Jurkat, Clone E6-1 (cell line): ENCODE measurements at regions not wholly inside any gene's neighbourhood (a gene's known extent, or its start where the extent isn't known, plus 50 kb on each side); places are given as distances from the start of the nearest gene placed in this dataset.

Source experiments
- DNase-seq: peaks from one replicate; pipeline ENCODE4 v3.0.0-alpha.2; 2011; ENCODE audit warnings: low read depth, low spot score
- H3K4me3 ChIP-seq: 2 replicates; pipeline ENCODE4 v1.5.1; 2011; ENCODE audit warnings: mild to moderate bottlenecking, low read length, control low read depth, moderate library complexity

DNA sequence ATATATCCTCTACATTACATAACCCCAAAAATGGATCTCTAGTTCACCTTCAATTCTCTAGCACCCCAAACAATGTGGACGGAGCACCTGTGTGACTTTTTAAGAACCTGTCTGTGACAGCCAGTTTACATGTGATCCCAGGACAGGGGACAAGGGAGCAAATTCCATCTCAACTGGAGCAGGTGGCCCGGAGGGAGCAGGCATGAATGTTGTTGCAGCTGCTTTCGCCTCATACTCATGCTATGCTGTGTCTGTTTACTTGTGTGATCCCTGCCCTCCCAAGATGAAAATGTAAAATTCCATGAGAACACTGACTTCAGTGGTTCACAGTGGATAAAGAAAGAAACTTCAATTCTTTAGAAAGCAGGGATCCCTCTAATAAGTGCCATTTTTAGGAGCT is 600.3 kb downstream of the CDH26 start:
- no peak overlapping the region for H3K4me3 ChIP-seq
- DNase-seq: no peak

DNA sequence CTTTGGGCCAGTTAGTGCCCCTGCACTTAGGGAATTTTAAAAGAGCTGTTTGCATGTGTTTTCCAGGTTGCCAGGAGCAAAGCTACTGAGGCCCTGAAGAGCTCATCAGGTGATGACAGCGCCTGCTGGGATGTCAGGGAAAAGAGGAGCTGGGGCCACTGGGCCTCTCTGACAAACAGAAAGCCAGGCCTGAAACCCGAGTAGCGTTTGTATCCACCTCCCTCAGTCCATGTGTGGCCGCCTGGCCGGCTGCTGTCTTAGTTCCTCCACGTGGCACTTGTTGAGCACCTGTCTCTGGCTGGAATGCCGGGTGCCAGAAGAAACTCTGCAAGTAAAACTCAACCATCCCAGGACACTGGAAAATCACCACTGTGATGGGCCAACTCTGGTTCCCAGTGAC is 601.2 kb downstream of the CDH26 start:
- DNase-seq: no peak
- no peak overlapping the region for H3K4me3 ChIP-seq

DNA sequence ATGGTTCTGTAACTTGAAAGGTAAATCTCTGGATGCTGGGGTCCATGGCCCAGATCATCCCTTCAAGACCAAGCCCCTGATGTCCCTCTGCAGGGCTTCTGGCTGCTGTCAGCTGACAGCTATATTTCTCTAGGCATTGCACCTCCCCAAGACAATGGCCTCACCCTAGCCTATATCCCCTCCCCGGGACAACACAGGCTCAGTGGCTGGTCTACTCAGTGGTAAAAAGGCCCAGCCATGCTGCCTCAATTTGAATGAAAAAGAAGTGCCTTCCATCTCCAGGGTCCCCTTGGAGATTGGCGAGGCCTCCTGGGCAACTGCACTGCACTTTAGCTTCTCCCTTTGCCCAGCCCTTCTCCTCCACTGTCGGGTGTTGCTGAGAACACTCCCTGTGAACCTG is 602.8 kb downstream of the CDH26 start:
- no peak overlapping the region for H3K4me3 ChIP-seq
- no peak for DNase-seq

DNA sequence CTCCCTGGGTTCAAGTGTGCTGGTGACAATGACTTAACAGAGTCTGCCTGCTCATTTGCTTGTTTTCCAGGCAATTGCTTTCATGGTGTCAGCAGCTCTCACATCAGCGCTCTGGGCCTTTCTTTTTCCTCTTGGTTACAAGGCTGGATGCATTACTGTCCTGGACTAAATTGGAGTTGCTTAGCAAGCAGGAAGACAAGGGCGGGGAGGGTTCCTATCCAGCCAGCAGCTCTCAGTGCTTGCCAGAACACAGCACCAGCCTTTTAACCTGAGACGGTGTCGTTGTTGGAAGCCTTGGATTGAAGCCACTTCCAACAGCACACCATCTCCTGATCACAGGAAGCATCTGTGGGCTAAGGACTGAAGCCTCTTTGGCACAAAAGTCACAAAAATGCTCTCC is 606.9 kb downstream of the CDH26 start:
- H3K4me3 ChIP-seq: no peak overlapping the region
- no peak for DNase-seq

DNA sequence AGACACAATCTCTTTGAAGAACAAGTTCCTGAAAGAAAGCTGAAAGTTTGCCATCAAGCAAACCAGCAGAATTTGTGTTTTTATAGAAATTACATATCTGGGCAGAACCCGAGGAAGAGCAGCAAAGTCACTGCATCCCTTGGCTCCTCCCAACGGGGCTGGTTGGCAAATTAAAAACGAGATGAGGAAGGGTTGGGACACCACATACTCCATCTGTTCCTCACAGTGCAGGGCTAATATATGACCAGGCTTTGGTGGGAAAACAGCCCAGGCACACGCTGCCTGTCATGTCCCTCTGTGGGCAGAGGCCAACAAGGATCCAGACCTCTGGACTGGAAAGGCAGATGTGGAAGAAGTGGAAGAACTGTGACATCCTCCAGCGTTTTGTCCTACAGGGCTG is 607.3 kb downstream of the CDH26 start:
- H3K4me3 ChIP-seq: no peak overlapping the region
- no peak for DNase-seq

DNA sequence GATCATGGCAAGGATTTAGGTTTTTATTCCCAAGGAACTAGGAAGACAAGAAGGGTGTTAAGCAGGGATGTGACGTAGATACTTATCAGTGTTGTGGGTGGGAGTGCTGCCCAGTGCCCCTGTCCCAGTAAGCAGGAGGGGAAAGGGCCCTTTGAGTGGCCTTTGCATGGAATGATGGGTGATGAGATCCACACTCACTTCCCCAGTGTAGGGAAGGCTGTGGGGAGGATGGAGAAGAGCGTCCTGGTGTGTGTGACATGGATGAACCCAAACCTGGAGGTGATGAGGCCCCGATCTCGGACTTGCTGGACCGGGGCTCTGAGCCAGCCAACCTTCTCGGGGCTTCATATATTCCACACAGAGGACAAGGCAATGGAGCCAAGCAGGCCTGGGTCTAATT is 610.9 kb downstream of the CDH26 start:
- DNase-seq: no peak
- H3K4me3 ChIP-seq: no peak overlapping the region

DNA sequence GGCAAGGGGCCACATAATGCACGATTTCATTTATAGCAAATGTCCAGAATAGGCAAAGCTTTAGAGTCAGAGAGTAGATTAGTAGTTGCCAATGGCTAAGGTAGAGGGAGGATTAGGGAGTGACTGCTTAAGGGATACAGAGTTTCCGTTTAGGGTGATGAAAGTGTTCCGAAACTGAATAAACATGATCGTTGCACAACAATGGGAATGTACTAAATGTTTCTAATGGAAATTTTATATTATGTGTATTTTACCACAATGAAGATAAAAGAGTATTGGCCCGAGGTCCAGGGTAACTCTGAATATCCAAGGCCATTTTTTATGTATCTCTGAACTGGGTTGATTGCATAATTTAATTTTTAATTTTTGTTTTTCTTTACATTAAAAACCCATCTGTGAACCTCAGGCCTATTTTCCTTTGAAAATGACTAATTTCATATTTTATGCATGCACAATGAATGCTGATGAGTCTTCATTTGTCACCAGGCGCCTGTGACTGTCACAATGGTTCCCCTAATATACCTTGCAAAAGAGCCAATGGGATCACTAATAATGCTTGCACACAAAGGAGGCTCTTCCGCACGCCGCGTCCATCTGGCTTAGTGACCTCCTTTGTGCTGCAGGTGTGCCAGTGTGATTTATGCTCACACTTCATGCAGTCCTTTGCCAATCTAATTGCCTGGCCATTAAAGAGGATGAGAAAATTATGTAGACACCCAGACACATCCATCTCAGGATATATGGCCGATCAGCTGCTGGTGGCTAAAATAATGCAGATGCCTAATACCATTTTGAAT is 612.5 kb downstream of the CDH26 start:
- no peak for DNase-seq
- no peak overlapping the region for H3K4me3 ChIP-seq

DNA sequence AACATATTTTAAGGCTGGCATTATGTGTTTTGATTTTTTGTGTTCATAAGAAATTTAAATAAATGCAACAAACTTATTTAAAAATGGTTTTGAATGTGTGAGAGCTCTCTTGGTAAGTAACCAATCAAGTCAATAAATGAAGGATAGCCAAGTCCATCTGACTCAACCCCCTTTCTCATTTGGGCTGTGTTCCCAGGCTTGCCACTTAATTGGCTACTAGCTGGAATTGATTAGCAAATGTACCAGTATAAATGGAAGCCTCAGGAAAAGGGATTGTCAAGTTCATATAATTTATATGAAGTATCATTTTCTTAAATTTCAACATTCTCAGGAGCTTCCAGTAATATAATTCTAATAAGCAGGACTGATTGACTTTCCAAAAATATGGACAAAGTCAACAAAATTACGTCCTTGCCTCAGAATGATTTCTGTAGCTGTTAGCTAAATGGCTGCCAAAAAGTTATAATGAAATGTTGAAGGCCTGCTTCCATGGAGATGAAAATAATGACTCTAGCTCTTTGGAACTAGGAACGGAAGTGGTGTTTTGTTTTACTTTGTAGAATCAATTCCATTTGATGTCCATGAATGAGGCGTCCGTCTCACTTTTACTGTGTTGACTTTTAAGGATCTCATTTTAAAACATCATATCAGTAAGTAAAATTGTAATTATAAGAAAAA is 614.9 kb downstream of the CDH26 start:
- no peak for DNase-seq
- H3K4me3 ChIP-seq: no peak overlapping the region

DNA sequence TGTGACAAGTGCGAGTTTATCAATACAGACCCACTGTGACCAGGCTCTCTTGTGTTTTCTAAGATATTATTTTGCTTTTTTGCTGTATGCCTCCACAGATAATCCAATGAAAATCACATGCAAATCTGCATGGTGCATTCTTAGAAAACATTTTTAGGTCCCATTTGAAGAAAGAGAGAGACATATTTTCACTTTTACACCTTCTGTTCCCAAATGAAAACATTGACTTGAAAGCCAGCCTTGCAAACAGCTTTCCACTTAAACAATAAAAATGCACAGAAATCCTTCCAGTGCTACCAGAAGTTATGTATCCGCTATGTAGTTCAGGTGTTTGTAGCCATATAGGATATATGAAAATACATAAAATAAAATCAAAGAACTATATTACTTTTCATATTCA is 618.0 kb downstream of the CDH26 start:
- no peak for DNase-seq
- no peak overlapping the region for H3K4me3 ChIP-seq

DNA sequence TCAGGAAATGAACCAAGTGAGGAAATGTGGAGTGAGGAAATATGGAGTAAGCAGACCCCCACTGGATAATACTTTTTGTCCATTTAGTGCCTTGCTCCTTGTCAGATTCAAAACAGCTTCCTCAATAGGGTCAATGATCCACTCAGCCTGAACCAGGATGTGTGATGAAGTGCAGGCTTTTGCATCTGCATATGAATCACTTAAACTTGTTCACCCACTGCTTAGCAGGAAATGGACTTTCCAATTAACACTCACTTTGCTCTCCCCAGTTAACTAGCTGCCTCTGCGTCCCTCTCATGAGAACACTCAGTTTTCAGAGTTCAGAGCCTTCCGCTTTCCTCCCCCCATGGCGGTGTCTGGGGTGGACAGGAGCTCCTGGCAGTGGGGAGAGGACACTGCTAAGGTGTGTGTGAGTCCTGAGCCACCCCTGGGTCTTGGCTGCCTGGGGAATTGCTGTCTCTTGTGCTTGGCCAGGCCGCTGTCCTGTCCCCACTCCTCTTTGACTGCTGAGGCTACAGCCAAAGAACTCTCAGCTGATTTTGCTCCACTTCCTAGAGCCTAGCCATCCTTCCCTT is 621.8 kb downstream of the CDH26 start:
- peak; percentile 10 for DNase-seq
- no peak overlapping the region for H3K4me3 ChIP-seq

DNA sequence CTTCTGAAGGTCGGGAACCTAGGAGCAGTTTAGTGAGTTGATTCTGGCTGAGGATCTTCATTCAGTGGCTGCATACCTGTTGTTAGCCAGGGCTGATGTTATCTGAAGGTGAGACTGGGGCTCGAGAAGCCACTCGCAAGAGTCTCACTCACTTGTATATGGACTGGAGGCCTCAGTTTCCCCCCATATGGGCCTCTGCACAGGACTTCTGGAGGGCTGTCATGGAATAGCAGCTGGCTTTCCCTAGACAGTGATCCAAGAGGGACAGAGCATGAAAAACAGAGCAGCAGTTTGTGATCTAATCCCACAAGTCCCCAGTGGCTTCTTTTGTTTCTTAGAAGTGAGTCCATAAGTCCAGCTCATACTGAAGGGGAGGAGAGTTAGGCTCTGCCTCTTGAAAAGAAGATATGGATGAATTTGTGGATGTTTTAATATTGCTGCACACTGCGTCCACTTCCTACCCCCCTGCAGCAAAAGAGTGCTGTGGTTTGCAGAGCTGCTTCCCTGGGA is 623.4 kb downstream of the CDH26 start:
- no peak overlapping the region for H3K4me3 ChIP-seq
- no peak for DNase-seq

DNA sequence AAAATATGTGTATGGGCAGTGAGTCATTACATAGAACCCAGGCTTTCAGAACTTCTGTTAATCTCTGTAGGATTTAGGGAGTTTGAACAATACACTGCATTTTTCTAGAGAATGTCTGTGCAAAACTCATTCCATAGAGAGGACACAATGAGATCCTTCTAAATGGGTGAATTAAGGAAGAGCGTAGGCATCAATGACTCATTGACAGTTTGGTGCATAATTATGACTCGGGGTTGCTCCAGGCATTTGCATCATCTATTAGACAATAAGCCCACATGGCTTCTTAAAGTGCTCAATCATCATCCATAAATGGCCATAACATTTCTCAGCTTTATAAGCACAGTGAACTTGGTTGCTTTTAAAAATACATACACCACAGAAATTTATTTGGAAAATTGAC is 625.5 kb downstream of the CDH26 start:
- no peak for DNase-seq

DNA sequence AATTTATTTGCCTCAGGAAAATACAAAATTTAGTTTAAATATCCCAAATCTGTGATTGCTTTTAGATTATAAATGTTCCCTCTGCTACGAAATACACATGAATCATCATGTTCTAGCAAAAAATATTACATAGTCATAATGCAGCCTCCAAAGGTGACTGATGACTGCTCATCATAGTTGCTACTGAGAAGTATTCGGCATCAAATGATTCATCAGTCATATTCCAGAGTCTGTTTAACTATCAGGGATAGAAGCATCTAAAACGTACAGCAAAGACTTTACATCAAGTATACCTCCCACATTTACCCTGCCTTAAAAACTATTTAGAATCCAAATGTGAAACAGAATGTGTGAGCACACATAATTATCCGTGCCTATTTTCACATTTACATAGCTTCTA is 626.0 kb downstream of the CDH26 start:
- no peak for DNase-seq
- no peak overlapping the region for H3K4me3 ChIP-seq

More for the DNA sequence above, 625.5 kb downstream of the CDH26 start:
- H3K4me3 ChIP-seq: no peak overlapping the region

DNA sequence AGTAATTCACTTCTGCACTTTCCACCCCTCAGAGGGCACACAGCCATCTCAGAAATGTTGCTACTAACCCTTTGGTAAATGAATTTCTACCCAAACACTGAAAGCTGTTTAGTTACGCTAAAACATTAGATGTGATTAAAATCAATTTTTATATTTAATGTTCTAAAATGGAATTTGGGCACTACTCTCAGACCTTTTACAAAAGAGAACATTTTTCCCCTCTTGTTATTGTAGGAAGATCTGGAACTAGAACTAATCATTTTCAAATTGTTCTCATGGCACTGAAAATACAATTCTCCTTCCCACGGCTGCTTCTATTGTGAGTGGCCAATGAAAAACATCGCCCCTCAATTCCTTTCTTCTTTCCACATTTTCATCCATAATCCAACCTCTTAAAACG is 627.4 kb downstream of the CDH26 start:
- no peak overlapping the region for H3K4me3 ChIP-seq
- DNase-seq: no peak

DNA sequence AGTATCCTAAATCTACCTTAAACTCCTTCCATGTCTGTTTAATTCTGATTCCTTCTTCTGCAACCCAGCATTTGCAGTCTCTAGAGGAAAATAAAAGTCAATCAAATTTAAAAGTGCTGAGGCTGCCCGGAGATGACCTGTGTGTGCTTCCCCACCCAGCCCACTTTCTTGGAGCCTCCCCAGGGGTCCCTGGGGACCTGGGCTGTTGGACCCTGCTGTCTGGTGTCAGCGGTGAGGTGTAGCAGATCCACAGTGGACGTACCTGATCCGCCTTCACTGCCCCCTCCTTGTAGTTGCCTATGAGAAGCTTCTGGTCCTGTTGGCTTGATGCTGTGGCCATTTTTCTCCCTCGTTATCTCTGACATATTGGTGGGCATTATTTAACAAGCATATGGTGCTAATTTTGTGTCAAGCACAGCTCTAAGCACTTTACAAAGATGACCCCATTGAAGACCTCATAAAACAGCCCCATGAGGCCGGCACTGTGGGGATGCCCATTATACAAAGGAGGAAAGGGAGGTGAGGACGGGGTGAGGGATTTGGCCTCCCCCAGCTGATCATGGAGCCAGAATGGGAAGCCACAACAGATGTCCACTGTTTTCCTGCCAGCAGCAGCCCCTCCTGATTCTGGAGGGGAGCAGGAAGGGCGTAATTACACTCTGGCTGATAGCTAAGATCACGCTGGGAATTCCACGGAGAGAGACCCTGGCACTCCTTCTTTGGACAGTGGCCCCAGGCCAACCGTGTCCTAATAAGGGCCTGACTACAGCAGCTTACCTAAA is 628.2 kb downstream of the CDH26 start:
- no peak overlapping the region for H3K4me3 ChIP-seq
- no peak for DNase-seq

DNA sequence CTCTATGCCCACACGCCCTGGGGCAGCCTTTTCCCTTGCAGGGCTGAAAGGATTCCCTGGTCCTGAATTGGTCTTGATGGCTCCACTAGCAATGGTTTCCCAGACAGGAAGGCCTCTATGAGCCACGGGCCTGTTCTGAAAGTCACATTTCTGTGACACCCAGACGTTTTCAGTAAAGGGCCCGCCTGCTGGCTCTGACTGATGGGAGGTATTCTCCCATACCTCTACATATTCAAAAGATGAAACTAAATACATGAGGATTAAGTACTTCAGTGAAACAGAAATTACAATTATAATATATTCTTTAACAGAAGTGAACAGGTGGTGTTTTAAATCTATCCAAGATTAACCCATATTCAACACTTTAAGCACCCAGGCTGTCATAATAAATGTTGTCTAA is 629.8 kb downstream of the CDH26 start:
- H3K4me3 ChIP-seq: no peak overlapping the region
- DNase-seq: no peak

DNA sequence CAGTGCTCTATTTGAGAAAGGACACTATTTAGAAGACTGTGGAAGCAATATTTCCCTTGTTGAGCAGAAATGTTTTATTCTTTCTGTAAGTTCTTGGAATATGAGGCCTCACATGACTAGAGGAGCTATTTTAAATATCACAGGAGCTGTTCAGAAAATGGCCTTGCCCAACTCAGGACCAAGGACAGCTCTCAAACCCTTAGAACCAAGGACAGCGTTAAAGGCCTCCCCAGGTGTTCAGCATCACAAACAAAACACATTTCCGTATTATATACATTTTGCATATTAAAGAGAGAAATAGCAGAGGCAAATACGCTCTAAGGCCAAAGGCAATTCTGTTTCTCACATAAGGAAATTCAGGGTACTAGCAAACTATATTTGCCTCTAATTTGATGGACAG is 631.4 kb downstream of the CDH26 start:
- H3K4me3 ChIP-seq: no peak overlapping the region
- DNase-seq: peak; percentile 72

DNA sequence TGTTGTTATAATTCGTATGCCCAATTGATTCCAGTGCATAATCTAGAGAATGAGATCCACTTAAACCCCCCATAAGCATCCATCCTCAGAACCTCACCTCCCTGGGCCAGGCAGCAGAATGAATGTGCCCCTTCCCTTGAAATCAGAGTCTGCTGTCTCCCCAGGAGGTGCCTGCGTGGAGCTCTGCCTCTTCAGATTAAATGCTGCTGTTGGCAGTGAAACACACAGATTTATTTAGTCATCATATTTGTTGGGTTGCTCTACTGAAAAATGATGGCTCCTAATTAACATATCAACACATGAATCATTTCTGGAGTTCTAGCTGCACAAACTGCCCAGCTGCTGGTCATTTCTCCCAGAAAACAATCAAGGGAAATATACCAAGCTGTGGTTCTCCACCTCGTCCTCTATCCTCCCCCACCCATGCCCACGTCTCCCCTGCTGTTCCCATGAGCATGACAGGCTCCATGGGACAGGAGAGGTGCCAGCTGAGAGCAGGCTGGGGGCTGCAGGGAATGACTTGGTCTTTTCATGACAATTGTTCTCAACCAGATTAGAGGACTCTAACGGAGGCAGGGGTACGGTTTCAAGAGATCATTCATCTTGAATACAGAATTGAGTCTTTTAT is 633.1 kb downstream of the CDH26 start:
- DNase-seq: no peak
- H3K4me3 ChIP-seq: no peak overlapping the region

DNA sequence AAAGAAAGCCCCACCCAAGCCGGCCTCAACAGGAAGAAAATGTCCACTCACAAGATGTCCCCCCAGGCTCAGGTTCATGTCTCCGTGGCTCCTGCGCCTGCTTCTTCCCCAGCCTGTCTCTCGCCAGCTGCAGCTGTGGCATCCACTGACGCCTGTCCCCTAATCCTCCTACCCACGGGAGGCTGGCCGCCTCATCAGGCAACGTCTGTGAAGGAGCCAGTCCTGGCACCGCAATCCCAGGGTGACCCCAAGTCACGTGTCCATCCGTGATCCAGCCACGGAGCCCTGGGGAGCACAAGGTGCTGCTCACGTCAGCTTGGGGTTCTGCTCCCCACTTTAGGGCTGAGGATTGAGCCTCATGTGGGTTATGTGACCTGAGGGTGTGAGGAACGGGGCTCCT is 640.3 kb downstream of the CDH26 start:
- H3K4me3 ChIP-seq: no peak overlapping the region
- no peak for DNase-seq
